ENCODE measurements at regions not wholly inside any gene's neighbourhood (a gene's known extent, or its start where the extent isn't known, plus 50 kb on each side); places are given as distances from the start of the nearest gene placed in this dataset.

GRCh38 chr3:35950021-35950420 is 310.7 kb downstream of the ARPP21 start:
- H3K27ac ChIP-seq = no peak overlapping the region
- H3K36me3 ChIP-seq = no peaks in the 10 kb centered on the region
- no peak overlapping the region for H3K4me3 ChIP-seq
- H3K27me3 ChIP-seq = no peaks in the 10 kb centered on the region
- no peak for TF ChIP-seq CTCF (IDR thresholded peaks at IDR 0.05)
- DNase-seq (ENCODE audit: low spot score) = no peak
- no peaks in the 10 kb centered on the region for H3K4me1 ChIP-seq
- no peaks in the 10 kb centered on the region for H3K9me3 ChIP-seq

- H3K27me3 ChIP-seq = no peaks in the 10 kb centered on the region
- no peaks in the 10 kb centered on the region for H3K36me3 ChIP-seq
- DNase-seq (ENCODE audit: low spot score) = no peak
- H3K4me1 ChIP-seq = no peaks in the 10 kb centered on the region
- no peak overlapping the region for H3K27ac ChIP-seq
- peaks cover 0 to 9% of the 10 kb centered on the region in 2 donors for H3K9me3 ChIP-seq
- TF ChIP-seq CTCF (IDR thresholded peaks at IDR 0.05) = no peak
- H3K4me3 ChIP-seq = no peak overlapping the region
Measured at GRCh38 chr3:35954413-35954812, 315.1 kb downstream of the ARPP21 start.

GRCh38 chr3:35965908-35966307 is 326.6 kb downstream of the ARPP21 start:
- TF ChIP-seq CTCF (IDR thresholded peaks at IDR 0.05) = peak; percentile 29 to 77
- Histone ChIP-seq H3K27me3 (no peaks in the 10 kb centered on the region), H3K27ac (no peak overlapping the region), H3K4me3 (no peak overlapping the region), H3K36me3 (no peaks in the 10 kb centered on the region), H3K9me3 (no peaks in the 10 kb centered on the region), H3K4me1 (no peaks in the 10 kb centered on the region)
- no peak for DNase-seq (ENCODE audit: low spot score)

- Histone ChIP-seq H3K27ac (no peak overlapping the region), H3K36me3 (no peaks in the 10 kb centered on the region), H3K4me1 (no peaks in the 10 kb centered on the region), H3K9me3 (no peaks in the 10 kb centered on the region), H3K27me3 (no peaks in the 10 kb centered on the region), H3K4me3 (no peak overlapping the region)
- no peak for TF ChIP-seq CTCF (IDR thresholded peaks at IDR 0.05)
- no peak for DNase-seq (ENCODE audit: low spot score)
Measured at GRCh38 chr3:35966629-35967464, 327.5 kb downstream of the ARPP21 start.

GRCh38 chr3:35968043-35968622 is 328.8 kb downstream of the ARPP21 start:
- DNase-seq (ENCODE audit: low spot score) = no peak
- no peak for TF ChIP-seq CTCF (IDR thresholded peaks at IDR 0.05)
- Histone ChIP-seq H3K9me3 (no peaks in the 10 kb centered on the region), H3K4me3 (no peak overlapping the region), H3K27ac (no peak overlapping the region), H3K36me3 (no peaks in the 10 kb centered on the region), H3K27me3 (no peaks in the 10 kb centered on the region), H3K4me1 (no peaks in the 10 kb centered on the region)

Data from right atrium auricular region (tissue), 2 donors.